Kidney (tissue), 13 donors: ENCODE measurements at regions not wholly inside any gene's neighbourhood (a gene's known extent, or its start where the extent isn't known, plus 50 kb on each side); places are given as distances from the start of the nearest gene placed in this dataset.
A peak's percentile ranks its signal among the peaks of the same experiment; 100 is the strongest.

ENCODE experiments used
- DNase-seq, 5 donors: peaks; one replicate each; pipeline ENCODE4 v3.0.0-alpha.2; 2013 to 2020
- FAIRE-seq: peaks from 2 replicates; lab custom pipeline; 2012; peaks lifted over from hg19 to GRCh38; lab: Jason Lieb, UNC
- H3K27ac ChIP-seq, 2 donors: one replicate each; pipeline ENCODE4 v1.7.0; 2013; ENCODE audit warnings: low read depth in 2 of 2, low read length in 2 of 2, inconsistent platforms in 1 of 2
- H3K27me3 ChIP-seq: one replicate; pipeline ENCODE4 v1.7.1; 2013; ENCODE audit warnings: low read length, inconsistent platforms; ENCODE audit not compliant: control insufficient read depth, insufficient read depth
- H3K36me3 ChIP-seq, 3 donors: one replicate each; pipeline versions ENCODE4 v1.7.0 to v1.7.1; 2013; ENCODE audit warnings: low read length in 3 of 3, control low read depth in 1 of 3, inconsistent platforms in 1 of 3; ENCODE audit not compliant: insufficient read depth in 3 of 3, control insufficient read depth in 2 of 3
- H3K4me1 ChIP-seq, 3 donors: one replicate each; pipeline versions ENCODE4 v1.7.0 to v1.7.1; 2013; ENCODE audit warnings: low read length in 3 of 3, inconsistent platforms in 1 of 3, low read depth in 1 of 3; ENCODE audit not compliant: control insufficient read depth in 2 of 3, insufficient read depth in 2 of 3
- H3K4me3 ChIP-seq, 3 donors: one replicate each; pipeline versions ENCODE4 v1.7.0 to v1.8.1; 2013; ENCODE audit warnings: low read length in 3 of 3, control low read depth in 1 of 3, inconsistent platforms in 1 of 3
- H3K9ac ChIP-seq, 3 donors: one replicate each; pipeline versions ENCODE4 v1.7.0 to v1.7.1; 2013; ENCODE audit warnings: low read length in 3 of 3, control low read depth in 1 of 3, inconsistent platforms in 1 of 3
- H3K9me3 ChIP-seq, 3 donors: one replicate each; pipeline versions ENCODE4 v1.7.0 to v1.7.1; 2013; ENCODE audit warnings: low read length in 3 of 3, control low read depth in 1 of 3, inconsistent platforms in 1 of 3; ENCODE audit not compliant: control insufficient read depth in 2 of 3, insufficient read depth in 1 of 3
- intact Hi-C: fragments of 100-400 bp; cut with DNase I; formaldehyde crosslinking; loops from one replicate; pipeline ENCODE4 v1.11.1; 2022
- TF ChIP-seq, protein P1 (sequence below): IDR thresholded peaks from 3 replicates; pipeline ENCODE4 v1.5.1; 2012; ENCODE audit warnings: mild to moderate bottlenecking, moderate library complexity, borderline replicate concordance; ENCODE audit not compliant: insufficient read depth; ENCODE audit errors: extremely low read depth
- donor health status: control.
- donor health status: control.
- donor health status: control.
- donor health status: control.
- donor health status: control.
- donor health status: DM: yes; HTN: yes; CAD: no.
- donor health status: Normal renal cell carcinoma (clear cell type).

DNA sequence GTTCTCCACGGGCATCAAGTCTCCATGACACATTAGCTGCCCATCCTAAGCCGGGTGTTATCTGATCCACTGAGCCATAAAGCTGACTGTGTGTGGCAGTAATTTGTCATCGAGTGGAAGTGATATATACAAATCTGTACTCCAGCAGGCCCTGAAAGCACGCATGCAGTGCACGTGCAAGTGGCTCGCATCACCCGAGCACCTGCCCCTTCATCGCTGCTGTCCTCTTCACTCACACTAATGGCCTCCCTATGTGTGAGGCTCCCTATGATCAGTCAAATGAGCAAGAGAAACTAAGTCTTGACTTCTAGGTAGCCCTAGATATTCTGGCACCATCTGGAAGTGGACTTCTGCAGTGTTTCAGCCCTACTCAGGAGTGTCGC, 248.6 kb downstream of the MATN1 start:
- Histone ChIP-seq H3K27ac (no peak overlapping the region), H3K9ac (no peak overlapping the region), H3K9me3 (no peaks in the 10 kb centered on the region), H3K4me1 (no peaks in the 10 kb centered on the region), H3K4me3 (no peak overlapping the region), H3K27me3 (no peaks in the 10 kb centered on the region), H3K36me3 (no peaks in the 10 kb centered on the region)
- intact Hi-C loops, result no loop called here
- FAIRE-seq (no peak), DNase-seq (peak in 4 of 5 donors; percentile 14 to 44 (median 42))
- TF ChIP-seq, protein P1, sequence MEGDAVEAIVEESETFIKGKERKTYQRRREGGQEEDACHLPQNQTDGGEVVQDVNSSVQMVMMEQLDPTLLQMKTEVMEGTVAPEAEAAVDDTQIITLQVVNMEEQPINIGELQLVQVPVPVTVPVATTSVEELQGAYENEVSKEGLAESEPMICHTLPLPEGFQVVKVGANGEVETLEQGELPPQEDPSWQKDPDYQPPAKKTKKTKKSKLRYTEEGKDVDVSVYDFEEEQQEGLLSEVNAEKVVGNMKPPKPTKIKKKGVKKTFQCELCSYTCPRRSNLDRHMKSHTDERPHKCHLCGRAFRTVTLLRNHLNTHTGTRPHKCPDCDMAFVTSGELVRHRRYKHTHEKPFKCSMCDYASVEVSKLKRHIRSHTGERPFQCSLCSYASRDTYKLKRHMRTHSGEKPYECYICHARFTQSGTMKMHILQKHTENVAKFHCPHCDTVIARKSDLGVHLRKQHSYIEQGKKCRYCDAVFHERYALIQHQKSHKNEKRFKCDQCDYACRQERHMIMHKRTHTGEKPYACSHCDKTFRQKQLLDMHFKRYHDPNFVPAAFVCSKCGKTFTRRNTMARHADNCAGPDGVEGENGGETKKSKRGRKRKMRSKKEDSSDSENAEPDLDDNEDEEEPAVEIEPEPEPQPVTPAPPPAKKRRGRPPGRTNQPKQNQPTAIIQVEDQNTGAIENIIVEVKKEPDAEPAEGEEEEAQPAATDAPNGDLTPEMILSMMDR, result no peak

DNA sequence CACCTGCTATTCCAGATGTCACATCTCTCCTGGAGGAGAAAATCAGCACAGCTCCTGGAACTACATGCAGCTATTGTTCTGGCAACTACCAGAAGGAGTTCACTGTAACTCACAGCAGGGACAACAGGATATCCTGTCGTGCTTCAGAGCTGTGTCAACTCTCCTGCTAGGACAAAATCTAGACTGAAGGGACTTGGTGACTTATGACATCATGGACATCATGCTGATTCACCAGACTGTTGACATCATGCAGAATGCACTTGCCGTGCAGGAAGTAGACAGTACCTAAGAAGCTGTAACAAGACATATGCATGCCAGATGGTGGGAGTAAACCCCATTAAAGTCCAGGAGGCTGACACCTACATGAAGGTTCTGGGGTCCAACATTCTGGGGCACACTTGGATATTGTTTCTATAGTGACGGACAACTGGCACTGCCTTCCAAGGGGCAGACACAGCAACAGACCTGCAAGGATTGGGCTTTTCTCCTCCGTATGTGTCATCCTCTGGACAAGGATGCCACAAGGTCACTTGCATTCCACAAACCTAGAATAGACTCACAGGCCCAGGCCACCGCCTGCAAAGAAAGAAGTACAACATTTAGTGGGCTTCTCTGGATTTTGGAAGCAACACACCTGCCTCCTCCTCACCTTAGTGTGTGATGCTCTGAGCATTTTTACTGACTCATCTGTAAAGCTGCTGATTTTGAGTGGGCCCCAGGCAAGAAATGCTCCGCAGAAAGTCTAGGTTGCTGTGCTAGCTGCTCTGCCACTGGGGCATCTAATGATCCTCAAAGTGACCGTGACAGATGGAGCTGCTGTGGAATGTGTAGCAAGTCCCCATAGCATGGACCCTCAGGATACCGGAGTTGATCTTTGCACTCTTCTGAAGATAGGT, 249.2 kb downstream of the MATN1 start:
- TF ChIP-seq, protein P1, result no peak
- Histone ChIP-seq H3K9me3 (no peaks in the 10 kb centered on the region), H3K9ac (no peak overlapping the region), H3K27me3 (no peaks in the 10 kb centered on the region), H3K36me3 (no peaks in the 10 kb centered on the region), H3K4me1 (no peaks in the 10 kb centered on the region), H3K4me3 (no peak overlapping the region), H3K27ac (no peak overlapping the region)
- FAIRE-seq (no peak), DNase-seq (peak in 1 of 5 donors; percentile 14)
- intact Hi-C loops, result no loop called here

- H3K4me3 ChIP-seq, result no peak overlapping the region
- H3K27ac ChIP-seq, result no peak overlapping the region
- H3K9ac ChIP-seq, result no peak overlapping the region
- TF ChIP-seq, protein P1, result no peak
- peak in 1 of 5 donors; percentile 15 for DNase-seq
- no peaks in the 10 kb centered on the region for H3K36me3 ChIP-seq
- intact Hi-C loops, result no loop called here
- FAIRE-seq, result no peak
- H3K4me1 ChIP-seq, result no peaks in the 10 kb centered on the region
- H3K27me3 ChIP-seq, result no peaks in the 10 kb centered on the region
- H3K9me3 ChIP-seq, result no peaks in the 10 kb centered on the region
Measured at GRCh38 chr1:30472526-30472925, 250.9 kb downstream of the MATN1 start.
